PFSK-1 (cell line): ENCODE measurements at regions not wholly inside any gene's neighbourhood (a gene's known extent, or its start where the extent isn't known, plus 50 kb on each side); places are given as distances from the start of the nearest gene placed in this dataset.

ENCODE experiments used
- POLR2AphosphoS5 ChIP-seq: IDR thresholded peaks from 2 replicates; pipeline ENCODE4 v1.6.1; 2012; ENCODE audit warnings: low read depth, mild to moderate bottlenecking, control low read depth, low read length, moderate library complexity
- REST ChIP-seq, 2 experiments: IDR thresholded peaks; 2 replicates each; pipeline versions ENCODE4 v1.6.1 to v1.8.0; 2011 to 2012; ENCODE audit warnings: low read depth in 2 of 2, low read length in 2 of 2, control low read depth in 1 of 2, inconsistent platforms in 1 of 2, mild to moderate bottlenecking in 1 of 2, moderate library complexity in 1 of 2; ENCODE audit not compliant: insufficient read depth in 1 of 2
- TAF1 ChIP-seq: IDR thresholded peaks from 2 replicates; pipeline ENCODE4 v1.6.1; 2012; ENCODE audit warnings: low read length, control low read depth, borderline replicate concordance; ENCODE audit not compliant: insufficient read depth

- TF ChIP-seq REST (IDR thresholded peaks at IDR 0.05; ENCODE audit: insufficient read depth in 1 of 2, low read depth in 2 of 2, low read length in 2 of 2) (no peak), POLR2AphosphoS5 (no peak), TAF1 (no peak)
Measured at GRCh38 chr2:235132651-235133050, 180.8 kb downstream of the SH3BP4 start.
